ENCODE measurements at regions not wholly inside any gene's neighbourhood (a gene's known extent, or its start where the extent isn't known, plus 50 kb on each side); places are given as distances from the start of the nearest gene placed in this dataset.

- Histone ChIP-seq H3K27me3 (no peaks in the 10 kb centered on the region), H3K36me3 (no peaks in the 10 kb centered on the region), H3K4me1 (peaks cover 4 to 12% (median 7%) of the 10 kb centered on the region in 4 donors), H3K4me3 (no peak overlapping the region), H3K9me3 (no peaks in the 10 kb centered on the region), H3K27ac (no peak overlapping the region)
- WGBS, 2 donors: 89 to 91% methylated on average over 6 to 8 of the region's 8 CpGs
- TF ChIP-seq POLR2A (IDR thresholded peaks at IDR 0.05) (no peak), CTCF (IDR thresholded peaks at IDR 0.05) (no peak), POLR2AphosphoS5 (IDR thresholded peaks at IDR 0.05) (no peak), EP300 (IDR thresholded peaks at IDR 0.05) (no peak)
- no peak for ATAC-seq (ENCODE audit: low FRiP score in 2 of 2)
- DNase-seq: no peak
Observed at GRCh38 chr1:228975238-228975907, 240.1 kb downstream of the RHOU start.

GRCh38 chr1:228976316-228976715 lies 241.0 kb downstream of the RHOU start:
- WGBS, 2 donors: 85 to 91% methylated on average over 6 of the region's 6 CpGs
- ATAC-seq (ENCODE audit: low FRiP score in 2 of 2): no peak
- no peak for TF ChIP-seq POLR2A (IDR thresholded peaks at IDR 0.05)
- TF ChIP-seq CTCF (IDR thresholded peaks at IDR 0.05): no peak
- TF ChIP-seq POLR2AphosphoS5 (IDR thresholded peaks at IDR 0.05): no peak
- TF ChIP-seq EP300 (IDR thresholded peaks at IDR 0.05): no peak

GRCh38 chr1:228977307-228977706 lies 242.0 kb downstream of the RHOU start:
- H3K4me3 ChIP-seq: no peak overlapping the region
- H3K36me3 ChIP-seq: no peaks in the 10 kb centered on the region
- H3K4me1 ChIP-seq: peaks cover 4 to 12% (median 7%) of the 10 kb centered on the region in 4 donors
- no peak for TF ChIP-seq POLR2A (IDR thresholded peaks at IDR 0.05)
- no peak for TF ChIP-seq CTCF (IDR thresholded peaks at IDR 0.05)
- no peaks in the 10 kb centered on the region for H3K9me3 ChIP-seq
- no peak for DNase-seq
- no peaks in the 10 kb centered on the region for H3K27me3 ChIP-seq
- 82 to 86% methylated on average over 8 of the region's 8 CpGs for whole genome bisulfite sequencing, 2 donors
- H3K27ac ChIP-seq: no peak overlapping the region
- no peak for ATAC-seq (ENCODE audit: low FRiP score in 2 of 2)

More at GRCh38 chr1:228976316-228976715, 241.0 kb downstream of the RHOU start:
- Histone ChIP-seq H3K27ac (no peak overlapping the region), H3K9me3 (no peaks in the 10 kb centered on the region), H3K4me3 (no peak overlapping the region), H3K4me1 (peaks cover 4 to 12% (median 7%) of the 10 kb centered on the region in 4 donors), H3K36me3 (no peaks in the 10 kb centered on the region), H3K27me3 (no peaks in the 10 kb centered on the region)
- no peak for DNase-seq

- 96 to 97% methylated on average over 3 of the region's 3 CpGs for WGBS, 2 donors
Observed at GRCh38 chr1:228977741-228978140, 242.5 kb downstream of the RHOU start.

GRCh38 chr1:228978484-228979324 lies 243.4 kb downstream of the RHOU start:
- H3K27ac ChIP-seq: peak overlapping the region in 1 of 4 donors; percentile 24
- H3K27me3 ChIP-seq: no peaks in the 10 kb centered on the region
- WGBS, 2 donors: 55 to 56% methylated on average over 8 to 14 of the region's 14 CpGs
- H3K36me3 ChIP-seq: no peaks in the 10 kb centered on the region
- peak; percentile 41 to 45 for ATAC-seq (ENCODE audit: low FRiP score in 2 of 2)
- no peak for DNase-seq
- peaks cover 5 to 12% (median 9%) of the 10 kb centered on the region in 4 donors for H3K4me1 ChIP-seq
- H3K4me3 ChIP-seq: no peak overlapping the region
- no peaks in the 10 kb centered on the region for H3K9me3 ChIP-seq
- TF ChIP-seq EP300 (IDR thresholded peaks at IDR 0.05) (no peak), POLR2A (IDR thresholded peaks at IDR 0.05) (no peak), POLR2AphosphoS5 (IDR thresholded peaks at IDR 0.05) (no peak), CTCF (IDR thresholded peaks at IDR 0.05) (no peak)

More at GRCh38 chr1:228977741-228978140, 242.5 kb downstream of the RHOU start:
- no peak for DNase-seq
- peaks cover 5 to 12% (median 7%) of the 10 kb centered on the region in 4 donors for H3K4me1 ChIP-seq
- no peaks in the 10 kb centered on the region for H3K27me3 ChIP-seq
- H3K36me3 ChIP-seq: no peaks in the 10 kb centered on the region
- ATAC-seq (ENCODE audit: low FRiP score in 2 of 2): no peak
- no peaks in the 10 kb centered on the region for H3K9me3 ChIP-seq
- H3K27ac ChIP-seq: no peak overlapping the region
- H3K4me3 ChIP-seq: no peak overlapping the region
- no peak for TF ChIP-seq POLR2A (IDR thresholded peaks at IDR 0.05)

Measured in upper lobe of left lung (tissue), 6 donors.